ENCODE measurements at regions not wholly inside any gene's neighbourhood (a gene's known extent, or its start where the extent isn't known, plus 50 kb on each side); places are given as distances from the start of the nearest gene placed in this dataset.

DNA sequence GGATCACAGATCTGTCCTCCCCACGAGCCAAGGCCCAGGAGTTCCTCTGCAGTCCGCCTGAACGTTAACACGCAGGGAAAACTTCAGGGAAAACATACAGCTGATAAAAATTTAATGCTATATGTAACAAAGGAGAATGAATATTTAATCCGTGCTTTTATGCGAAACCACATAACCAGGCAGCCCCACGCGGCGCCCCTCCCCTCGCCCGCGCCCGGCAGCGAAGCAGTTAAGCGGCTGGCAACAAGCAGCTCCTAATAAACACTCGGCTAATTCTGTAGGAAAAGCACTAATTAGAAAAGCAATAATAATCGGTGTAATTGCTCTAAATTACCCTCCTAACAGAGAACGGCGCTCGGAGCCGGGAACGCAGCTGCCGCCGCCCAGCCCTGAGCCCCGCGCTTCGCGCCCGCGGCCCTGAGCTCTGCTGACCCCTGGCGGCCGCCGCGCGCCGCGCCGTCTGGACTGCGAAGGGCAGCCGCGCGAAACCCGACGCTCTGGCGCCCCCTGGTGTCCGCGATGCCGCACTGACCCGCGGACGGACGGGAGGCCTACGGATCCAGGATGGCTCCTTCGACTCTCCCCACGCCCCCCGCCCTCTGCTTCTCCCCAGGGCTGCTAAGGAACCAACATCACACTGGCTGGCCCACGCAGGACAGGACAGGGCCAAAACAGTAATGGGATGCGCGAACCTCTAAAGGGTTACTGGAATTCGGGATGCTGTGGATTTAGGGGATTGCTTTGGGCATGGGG lies 181.4 kb downstream of the SMAD2 start (continued):
- peak; percentile 91 for TF ChIP-seq REST (IDR thresholded peaks at IDR 0.05; ENCODE audit: borderline replicate concordance)
- no peak for TF ChIP-seq REST (CRISPR knock-in tag; IDR thresholded peaks at IDR 0.05; ENCODE audit: low read depth)
- TF ChIP-seq FOS (IDR thresholded peaks at IDR 0.05; ENCODE audit: extremely low read depth, insufficient read length): no peak
- no peak for TF ChIP-seq CBX5 (IDR thresholded peaks at IDR 0.05; ENCODE audit: borderline replicate concordance, low read depth)
- no peak for TF ChIP-seq MXI1 (IDR thresholded peaks at IDR 0.05; ENCODE audit: low read depth, low read length)
- TF ChIP-seq HMG20A (CRISPR knock-in tag; conservative IDR thresholded peaks at IDR 0.05): no peak
- TF ChIP-seq, protein P1, sequence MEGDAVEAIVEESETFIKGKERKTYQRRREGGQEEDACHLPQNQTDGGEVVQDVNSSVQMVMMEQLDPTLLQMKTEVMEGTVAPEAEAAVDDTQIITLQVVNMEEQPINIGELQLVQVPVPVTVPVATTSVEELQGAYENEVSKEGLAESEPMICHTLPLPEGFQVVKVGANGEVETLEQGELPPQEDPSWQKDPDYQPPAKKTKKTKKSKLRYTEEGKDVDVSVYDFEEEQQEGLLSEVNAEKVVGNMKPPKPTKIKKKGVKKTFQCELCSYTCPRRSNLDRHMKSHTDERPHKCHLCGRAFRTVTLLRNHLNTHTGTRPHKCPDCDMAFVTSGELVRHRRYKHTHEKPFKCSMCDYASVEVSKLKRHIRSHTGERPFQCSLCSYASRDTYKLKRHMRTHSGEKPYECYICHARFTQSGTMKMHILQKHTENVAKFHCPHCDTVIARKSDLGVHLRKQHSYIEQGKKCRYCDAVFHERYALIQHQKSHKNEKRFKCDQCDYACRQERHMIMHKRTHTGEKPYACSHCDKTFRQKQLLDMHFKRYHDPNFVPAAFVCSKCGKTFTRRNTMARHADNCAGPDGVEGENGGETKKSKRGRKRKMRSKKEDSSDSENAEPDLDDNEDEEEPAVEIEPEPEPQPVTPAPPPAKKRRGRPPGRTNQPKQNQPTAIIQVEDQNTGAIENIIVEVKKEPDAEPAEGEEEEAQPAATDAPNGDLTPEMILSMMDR (IDR thresholded peaks at IDR 0.05 in 2 of 3, conservative IDR thresholded peaks at IDR 0.05 in 1 of 3; ENCODE audit: insufficient read depth in 2 of 3, low read depth in 1 of 3, low read length in 3 of 3): peak; percentile 80 to 99 (median 99)
- peak; percentile 35 for TF ChIP-seq FUS (optimal IDR thresholded peaks at IDR 0.05; ENCODE audit: low read depth, low read length)
- TF ChIP-seq ZNF274 (IDR thresholded peaks at IDR 0.05; ENCODE audit: borderline replicate concordance, low read depth, low read length): no peak
- no peak for TF ChIP-seq TEAD2 (tag; IDR thresholded peaks at IDR 0.05)
- no peak for TF ChIP-seq GABPA (tag; conservative IDR thresholded peaks at IDR 0.05; ENCODE audit: low read depth)
- no peak for TF ChIP-seq ZNF224 (CRISPR knock-in tag; IDR thresholded peaks at IDR 0.05)
- no peak for TF ChIP-seq ZNF324 (CRISPR knock-in tag; IDR thresholded peaks at IDR 0.05)
- no peak for TF ChIP-seq RBM22 (IDR thresholded peaks at IDR 0.05; ENCODE audit: low read depth, low read length, poor library complexity, severe bottlenecking)
- no peak for TF ChIP-seq HNRNPH1 (optimal IDR thresholded peaks at IDR 0.05; ENCODE audit: low read depth, low read length)
- 0 out of 2 replicates have a peak, but pooled peaks have one; percentile 28 for TF ChIP-seq HINFP (tag; conservative IDR thresholded peaks at IDR 0.05; ENCODE audit: low read depth)

Data from K562 (cell line).